Activated CD4-positive, alpha-beta T cell treated with anti-CD3 and anti-CD28 coated beads, Interleukin-2, amount 50 U/mL, for 16 hours (primary cell): ENCODE measurements at regions not wholly inside any gene's neighbourhood (a gene's known extent, or its start where the extent isn't known, plus 50 kb on each side); places are given as distances from the start of the nearest gene placed in this dataset.
A peak's percentile ranks its signal among the peaks of the same experiment; 100 is the strongest.
"Not testable (repeated sequence)": the region's sequence is repeated elsewhere in the genome, so short reads cannot be mapped to it uniquely, and the experiment has no call there.

Experiments used
- DNase-seq: peaks from one replicate; pipeline ENCODE4 v3.0.0-alpha.2; 2020

DNA sequence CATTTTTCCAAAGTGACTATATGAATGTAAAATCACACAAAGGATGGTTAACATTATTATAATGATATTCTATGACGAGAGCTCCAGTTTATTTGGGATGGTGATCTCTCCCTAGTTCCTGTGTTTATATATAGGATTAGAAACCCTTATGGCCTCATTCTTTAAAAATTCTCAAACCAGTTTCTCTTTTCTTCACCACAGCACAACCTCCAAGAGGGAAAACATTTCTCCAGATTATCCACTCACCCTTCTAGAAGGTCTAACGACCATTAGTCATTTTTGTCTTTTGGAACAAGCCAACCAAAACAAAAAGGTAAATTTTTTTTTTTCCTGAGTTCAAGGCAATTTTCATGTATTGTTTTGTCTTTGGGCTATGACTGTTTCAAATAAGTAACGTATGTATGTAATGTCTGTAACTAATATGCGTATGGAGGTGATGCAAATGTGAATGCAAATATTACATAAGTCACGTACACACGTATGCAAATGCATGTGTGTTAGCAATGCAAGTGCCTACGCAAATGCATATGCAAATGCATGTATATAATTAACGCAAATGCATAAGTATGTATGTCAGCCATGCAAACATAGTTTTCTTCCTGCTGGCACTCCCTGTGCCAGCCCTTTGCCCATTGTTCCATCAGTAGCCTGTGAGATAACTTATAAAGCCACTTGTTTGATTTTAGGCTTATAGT lies 72.5 kb upstream of the MORC3 start:
- no peak for DNase-seq

DNA sequence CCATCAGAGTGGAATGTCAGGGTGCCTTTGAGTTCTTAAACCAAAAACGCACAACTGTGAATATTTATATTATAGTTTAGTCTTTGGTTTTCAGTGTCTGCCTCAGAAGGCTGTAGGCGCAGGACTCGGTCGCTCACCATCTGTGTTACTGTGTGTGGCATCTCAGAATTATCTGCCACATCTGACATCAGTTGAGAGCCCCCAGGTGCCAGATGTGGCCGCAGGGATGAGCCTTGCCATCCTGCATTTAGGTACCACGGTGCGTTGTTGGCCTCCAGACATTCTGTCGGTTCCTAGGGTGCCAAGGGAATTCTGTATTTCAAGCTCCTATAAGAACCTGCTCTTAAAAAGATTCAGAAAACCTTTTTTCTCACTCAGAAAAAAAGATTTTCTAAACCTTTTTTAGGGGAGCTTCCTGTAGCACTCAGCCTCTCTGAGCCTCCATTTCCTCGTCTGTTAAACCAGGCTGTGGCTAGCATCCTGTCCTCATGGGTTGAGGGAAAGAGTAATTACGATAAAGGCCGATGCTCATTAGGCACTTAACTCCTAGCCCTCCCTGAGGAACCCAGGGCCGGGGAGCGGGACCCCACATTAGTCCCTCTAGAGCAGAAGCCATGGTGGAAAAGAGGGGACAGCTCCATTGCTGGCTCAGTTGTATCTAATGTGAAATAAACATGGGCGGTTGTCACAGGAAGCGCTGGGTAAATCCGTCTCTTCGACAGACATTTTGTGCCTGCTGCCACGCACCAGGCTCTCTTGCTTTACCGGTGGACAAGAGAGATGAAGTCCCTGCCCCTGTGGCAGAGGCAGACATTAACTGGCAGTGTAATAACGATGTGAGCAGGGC lies 70.2 kb upstream of the MORC3 start:
- no peak for DNase-seq

DNA sequence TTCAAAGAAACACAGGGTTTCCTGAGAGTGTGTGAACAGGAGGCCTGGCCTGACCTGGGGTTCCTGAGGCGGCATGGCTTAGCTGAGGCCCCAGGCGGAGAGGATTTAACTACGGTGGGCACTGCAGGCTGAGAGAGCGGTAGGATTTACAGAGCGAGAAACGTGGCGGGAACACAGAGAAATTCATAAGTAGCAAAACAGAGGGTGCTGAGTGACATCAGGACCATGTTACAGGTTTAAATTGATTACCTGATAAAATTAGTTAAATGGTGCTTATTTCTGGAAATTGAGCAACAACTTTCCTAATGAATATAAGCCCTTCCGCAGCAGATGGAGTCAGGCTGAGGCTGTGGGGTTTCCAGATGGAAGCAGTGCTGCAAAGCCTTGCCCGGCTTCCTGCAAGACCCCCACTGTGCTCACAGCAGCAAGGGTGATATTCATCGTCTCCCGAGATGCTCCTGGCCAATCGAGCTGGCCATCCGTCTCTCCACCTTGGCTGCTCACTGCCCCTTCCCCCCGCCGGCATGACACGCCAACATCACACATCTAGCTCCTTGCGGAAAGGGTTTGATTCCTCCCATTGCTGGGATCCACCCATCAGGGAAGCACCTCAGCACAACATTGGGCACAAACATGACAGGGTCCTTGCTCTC lies 69.4 kb upstream of the MORC3 start:
- no peak for DNase-seq

DNA sequence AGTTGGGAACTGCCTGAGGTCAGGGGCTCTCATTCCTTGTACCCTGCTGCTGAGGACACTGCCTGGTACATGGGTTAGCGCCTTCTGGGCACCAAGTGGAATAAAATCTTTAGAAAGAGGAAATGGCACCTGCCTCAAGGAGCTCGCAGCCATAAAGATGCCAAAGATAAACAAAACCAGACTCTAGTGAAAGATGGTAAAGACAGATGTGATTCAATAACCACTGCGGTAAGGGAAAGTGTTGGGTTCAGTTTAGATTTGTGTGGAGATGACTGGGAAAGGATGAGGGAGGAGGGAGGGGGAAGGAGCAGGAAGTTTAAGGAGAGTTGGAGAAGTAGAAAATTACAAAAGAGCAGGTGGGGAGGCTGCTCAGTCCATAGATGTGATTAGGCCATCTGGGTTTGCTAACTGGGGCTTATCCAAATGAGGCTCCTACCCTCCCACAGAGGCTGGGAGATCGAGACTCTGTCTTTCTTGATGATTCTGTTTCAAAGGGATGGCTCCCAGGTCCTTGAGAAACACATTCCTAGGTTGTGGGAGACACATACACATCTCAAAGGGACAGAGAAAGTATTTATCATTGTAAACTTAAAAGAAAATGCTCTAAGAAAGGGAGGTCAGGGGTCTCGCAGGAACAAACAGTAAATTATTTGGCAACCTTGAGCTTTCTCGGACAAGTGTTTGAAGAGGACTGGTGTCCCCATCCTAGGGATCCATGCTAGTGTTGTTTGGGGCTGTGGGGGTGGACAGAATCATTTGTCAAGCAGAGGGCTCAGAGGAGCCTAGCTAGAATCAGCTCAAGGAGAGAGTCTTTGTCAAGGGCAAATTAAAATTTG lies 65.7 kb upstream of the MORC3 start:
- peak; percentile 18 for DNase-seq

DNA sequence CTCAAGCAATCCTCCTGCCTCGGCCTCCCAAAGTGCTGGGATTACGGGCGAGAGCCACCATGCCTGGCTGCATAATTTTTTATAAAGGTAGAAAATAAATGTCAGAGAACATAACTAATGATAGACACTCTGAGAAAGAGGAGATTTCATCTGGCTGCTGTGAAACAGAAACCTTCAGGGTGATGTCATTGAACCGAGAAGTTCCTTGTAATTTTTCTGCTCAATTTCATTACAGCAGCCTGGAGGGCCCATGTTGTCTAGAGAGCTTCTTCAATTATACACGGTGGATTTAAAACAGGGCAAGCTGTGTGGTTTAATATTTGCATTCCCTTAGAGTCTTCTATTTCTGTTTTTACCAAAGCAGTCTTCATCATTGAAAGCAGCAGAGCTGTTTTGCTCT lies 64.3 kb upstream of the MORC3 start:
- DNase-seq, result peak; percentile 10

DNA sequence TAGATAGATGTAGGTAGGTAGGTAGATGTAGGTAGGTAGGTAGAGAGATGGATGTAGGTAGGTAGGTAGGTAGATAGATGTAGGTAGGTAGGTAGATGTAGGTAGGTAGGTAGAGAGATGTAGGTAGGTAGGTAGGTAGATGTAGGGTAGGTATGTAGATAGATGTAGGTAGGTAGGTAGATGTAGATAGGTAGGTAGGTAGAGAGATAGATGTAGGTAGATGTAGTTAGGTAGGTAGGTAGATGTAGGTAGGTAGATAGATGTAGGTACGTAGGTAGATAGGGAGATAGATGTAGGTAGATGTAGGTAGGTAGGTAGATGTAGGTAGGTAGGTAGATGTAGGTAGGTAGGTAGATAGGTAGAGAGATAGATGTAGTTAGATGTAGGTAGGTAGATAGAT lies 62.3 kb upstream of the MORC3 start:
- DNase-seq, result no peak

DNA sequence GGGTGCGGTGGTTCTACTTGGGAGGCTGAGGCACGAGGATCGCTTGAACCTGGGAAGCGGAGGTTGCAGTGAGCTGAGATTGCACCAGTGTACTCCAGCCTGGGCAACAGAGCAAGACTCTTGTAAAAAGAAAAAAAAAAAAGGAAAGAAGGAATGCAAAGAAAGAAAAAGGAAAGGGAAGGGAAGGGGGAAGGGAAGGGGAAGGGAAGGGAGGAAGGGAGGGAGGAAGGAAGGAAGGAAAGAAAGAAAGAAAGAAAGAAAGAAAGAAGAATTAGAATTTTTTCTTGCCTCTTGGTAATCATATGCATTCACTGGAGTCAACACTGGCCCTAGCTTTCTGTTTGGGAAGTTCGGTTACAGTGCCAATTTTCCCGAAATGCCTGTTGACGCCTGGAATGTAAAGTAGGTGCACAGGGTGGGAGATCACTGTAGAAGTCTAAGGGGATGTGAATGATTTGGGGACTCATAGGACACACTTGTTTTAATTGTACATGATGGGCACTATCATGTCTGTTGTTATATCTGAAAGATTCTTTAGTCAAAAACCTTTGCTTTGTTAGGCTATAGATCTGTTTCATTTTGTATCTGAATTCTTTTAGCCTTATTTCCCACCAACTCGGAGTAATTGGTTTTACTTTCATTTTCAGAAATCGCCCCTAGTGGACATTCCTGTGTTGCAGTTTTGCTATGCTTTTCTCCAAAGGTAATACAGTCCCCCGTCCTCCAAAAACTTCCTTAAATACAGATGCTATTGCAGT lies 59.8 kb upstream of the MORC3 start:
- peak; percentile 64 for DNase-seq

DNA sequence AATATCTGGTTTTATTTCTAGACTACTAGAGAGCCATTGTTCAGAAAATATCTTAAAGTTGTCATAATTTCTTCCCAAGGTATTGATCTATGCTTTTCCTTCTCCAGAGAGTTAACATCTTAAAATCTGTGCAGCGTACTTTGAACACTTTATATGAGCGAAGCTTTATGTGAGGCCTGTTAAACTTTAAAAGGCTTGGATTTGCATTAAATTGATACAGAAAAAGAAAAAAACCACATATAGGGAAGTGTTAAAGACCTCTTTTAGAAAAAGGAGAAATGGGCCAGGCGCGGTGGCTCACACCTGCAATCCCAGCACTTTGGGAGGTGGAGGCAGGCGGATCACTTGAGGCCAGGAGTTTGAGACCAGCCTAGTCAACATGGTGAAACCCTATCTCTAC lies 59.2 kb upstream of the MORC3 start:
- DNase-seq, result no peak

DNA sequence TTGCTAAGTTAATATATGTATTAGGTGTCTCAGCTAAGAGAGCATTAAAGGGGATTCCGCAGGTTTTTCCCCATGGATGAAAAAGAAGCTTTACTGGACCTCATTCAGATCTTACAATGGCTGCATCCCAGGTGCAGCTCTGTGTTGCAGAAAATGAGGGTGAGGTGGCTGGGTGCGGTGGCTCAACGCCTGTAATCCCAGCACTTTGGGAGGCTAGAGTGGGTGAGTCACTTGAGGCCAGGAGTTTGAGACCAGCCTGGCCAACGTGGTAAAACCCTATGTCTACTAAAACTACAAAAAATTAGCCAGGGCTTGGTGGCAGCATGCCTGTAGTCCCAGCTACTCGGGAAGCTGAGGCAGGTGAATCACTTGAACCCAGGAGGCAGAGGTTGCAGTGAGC lies 58.5 kb upstream of the MORC3 start:
- no peak for DNase-seq

DNA sequence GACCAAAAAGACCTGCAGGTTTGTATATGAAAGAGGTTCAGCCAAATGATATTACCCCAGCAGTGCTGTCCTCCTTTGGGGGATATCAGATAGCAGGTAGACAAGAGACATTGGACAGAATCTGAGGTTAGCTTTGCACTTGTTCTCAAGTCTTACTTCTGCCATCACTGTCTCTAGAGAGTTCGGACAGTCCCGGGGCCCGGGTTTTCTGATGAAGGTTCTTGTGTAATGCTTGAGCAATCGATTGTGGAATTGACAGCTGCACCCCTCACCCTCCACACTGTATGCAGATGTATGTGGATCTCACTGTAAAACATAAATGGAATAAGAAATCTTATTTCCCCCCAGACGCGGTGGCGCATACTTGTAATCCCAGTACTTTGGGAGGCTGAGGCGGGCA lies 56.2 kb upstream of the MORC3 start:
- DNase-seq, result no peak

DNA sequence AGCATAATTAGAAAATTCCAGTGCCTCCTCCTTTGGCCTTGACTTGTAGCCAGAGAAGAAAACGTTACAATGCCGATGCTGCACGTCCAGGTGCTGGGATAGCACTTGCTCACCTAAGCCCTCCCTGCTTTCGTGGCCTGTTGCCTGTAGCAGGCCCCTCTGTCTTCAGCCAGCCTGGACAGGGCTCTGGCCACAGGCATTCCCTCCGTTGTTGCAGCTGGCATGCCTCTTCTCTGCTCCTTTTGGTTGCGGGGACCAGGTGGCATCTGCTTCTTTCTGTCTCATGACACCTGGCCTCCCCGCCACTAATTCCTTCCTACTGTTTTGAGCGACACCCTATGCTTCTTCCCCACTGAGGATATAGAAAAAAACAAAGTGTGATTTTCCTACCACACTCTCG lies 54.6 kb upstream of the MORC3 start:
- DNase-seq, result no peak

DNA sequence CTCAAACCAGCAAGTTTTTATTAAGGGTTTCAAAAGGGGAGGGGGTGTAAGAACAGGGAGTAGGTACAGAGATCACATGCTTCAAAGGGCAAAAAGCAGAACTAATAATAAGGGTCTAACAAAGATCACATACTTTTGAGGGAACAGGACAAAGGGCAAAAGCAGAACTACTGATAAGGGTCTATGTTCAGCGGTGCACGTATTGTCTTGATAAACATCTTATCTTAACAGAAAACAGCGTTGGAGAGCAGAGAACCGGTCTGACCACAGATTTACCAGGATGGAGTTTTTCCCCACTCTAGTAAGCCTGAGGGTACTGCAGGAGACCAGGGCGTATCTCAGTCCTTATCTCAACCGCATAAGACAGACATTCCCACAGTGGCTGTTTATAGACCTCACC lies 52.2 kb upstream of the MORC3 start:
- DNase-seq, result not testable (repeated sequence)

DNA sequence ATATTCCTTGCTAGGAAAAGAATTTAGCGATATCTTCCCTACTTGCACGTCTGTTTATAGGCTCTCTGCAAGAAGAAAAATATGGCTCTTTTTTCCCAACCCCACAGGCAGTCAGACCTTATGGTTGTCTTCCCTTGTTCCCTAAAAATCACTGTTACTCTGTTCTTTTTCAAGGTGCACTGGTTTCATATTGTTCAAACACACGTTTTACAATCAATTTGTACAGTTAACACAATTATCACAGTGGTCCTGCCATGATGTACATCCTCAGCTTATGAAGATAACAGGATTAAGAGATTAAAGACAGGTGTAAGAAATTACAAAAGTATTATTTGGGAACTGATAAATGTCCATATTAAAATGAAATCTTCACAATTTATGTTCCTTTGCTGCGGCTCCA lies 51.7 kb upstream of the MORC3 start:
- DNase-seq, result not testable (repeated sequence)
